K562 (cell line): ENCODE measurements at regions not wholly inside any gene's neighbourhood (a gene's known extent, or its start where the extent isn't known, plus 50 kb on each side); places are given as distances from the start of the nearest gene placed in this dataset.

Experiments used
- ATAC-seq: fragments of 200-7000 bp; cut with Tn5 transposase; 3 replicates; pipeline ENCODE4 v1.9.1; 2020; ENCODE audit warnings: moderate library complexity
- BruUV-seq: library from RNA; stranded (reverse); fragments of 400-500 nt; replicated peaks from 2 replicates; lab custom pipeline; 2021; lab: Mats Ljungman, UMichigan
- CTCF ChIA-PET: fragments of 300-600 bp; formaldehyde crosslinking; extraction: SDS; loops from one replicate; lab custom pipeline; 2021; ENCODE audit warnings: low intra/inter-chr PET ratio; lab: Yijun Ruan, JAX
- POLR2A ChIA-PET: fragments of 300-600, 350-650 bp; sonication (Branson Sonifier 250); formaldehyde crosslinking; extraction: SDS; loops from one replicate; lab custom pipeline; 2021; ENCODE audit warnings: antibody characterized with exemption, inconsistent platforms; lab: Yijun Ruan, JAX
- DNase-seq, 4 experiments: peaks; one replicate each; pipeline versions ENCODE4 v3.0.0 to v3.0.0-alpha.2; 2011 to 2018; ENCODE audit warnings: low spot score in 3 of 4, mixed read lengths in 3 of 4; ENCODE audit errors: extremely low read depth in 1 of 4
- FAIRE-seq: peaks from 2 replicates; lab custom pipeline; 2011; peaks lifted over from hg19 to GRCh38; lab: Jason Lieb, UNC
- H2AFZ ChIP-seq: 2 replicates; pipeline ENCODE4 v1.6.0; 2011; ENCODE audit warnings: low read depth, low read length, control low read depth, inconsistent platforms
- H3K27ac ChIP-seq: fragments of 200-600 bp; 3 replicates; pipeline ENCODE4 v1.8.0; 2011; ENCODE audit warnings: low read depth, mild to moderate bottlenecking, control low read depth, inconsistent platforms, low read length, moderate library complexity, mixed read lengths; ENCODE audit errors: extremely low read depth
- H3K27me3 ChIP-seq, 2 experiments: fragments of 300-600 bp in 1 of 2; 2 replicates in 1 of 2; 3 replicates in 1 of 2; pipeline versions ENCODE4 v1.6.0 to v1.8.0; 2011; ENCODE audit warnings: inconsistent platforms in 2 of 2, low read length in 2 of 2, mild to moderate bottlenecking in 1 of 2, mixed read lengths in 1 of 2, moderate library complexity in 1 of 2; ENCODE audit not compliant: control insufficient read depth in 2 of 2, insufficient read depth in 2 of 2
- H3K36me3 ChIP-seq: fragments of 300-600 bp; 3 replicates; pipeline ENCODE4 v1.8.0; 2011; ENCODE audit warnings: mild to moderate bottlenecking, low read length, inconsistent platforms; ENCODE audit not compliant: control insufficient read depth, insufficient read depth
- H3K4me1 ChIP-seq, 2 experiments: fragments of 200-600 bp in 1 of 2; replicated peaks in 1 of 2; 2 replicates in 1 of 2; 3 replicates in 1 of 2; pipeline versions ENCODE4 v1.5.1 to v1.8.0; 2011; ENCODE audit warnings: inconsistent platforms in 2 of 2, low read length in 2 of 2, mild to moderate bottlenecking in 1 of 2, mixed read lengths in 1 of 2, moderate library complexity in 1 of 2; ENCODE audit not compliant: control insufficient read depth in 2 of 2, insufficient read depth in 2 of 2
- H3K4me2 ChIP-seq: 2 replicates; pipeline ENCODE4 v1.6.1; 2011; ENCODE audit warnings: low read length, control low read depth, inconsistent platforms, mixed read lengths; ENCODE audit not compliant: insufficient read depth
- H3K4me3 ChIP-seq: fragments of 200-600 bp; sonication (generic), shearing (Covaris generic); 2 replicates; pipeline ENCODE4 v1.5.1; 2016; ENCODE audit warnings: control low read depth, inconsistent platforms
- H3K79me2 ChIP-seq: fragments of 200-600 bp; 3 replicates; pipeline ENCODE4 v1.8.0; 2011; ENCODE audit warnings: low read length, inconsistent platforms; ENCODE audit not compliant: control insufficient read depth, insufficient read depth
- H3K9ac ChIP-seq, 2 experiments: 2 replicates each; pipeline versions ENCODE4 v1.6.0 to v1.6.1; 2011; ENCODE audit warnings: low read depth in 2 of 2, low read length in 2 of 2, control low read depth in 1 of 2, inconsistent platforms in 1 of 2, mild to moderate bottlenecking in 1 of 2, mixed read lengths in 1 of 2; ENCODE audit not compliant: insufficient read depth in 1 of 2
- H3K9me1 ChIP-seq: one replicate; pipeline ENCODE4 v1.6.0; 2011; ENCODE audit warnings: inconsistent platforms, mild to moderate bottlenecking, low read length, moderate library complexity; ENCODE audit not compliant: control insufficient read depth, insufficient read depth
- H3K9me3 ChIP-seq: replicated peaks from 2 replicates; pipeline ENCODE4 v1.5.1; 2011; ENCODE audit warnings: low read depth, low read length, inconsistent platforms; ENCODE audit not compliant: control insufficient read depth, insufficient read depth
- H4K20me1 ChIP-seq: replicated peaks from 2 replicates; pipeline ENCODE4 v1.6.1; 2011; ENCODE audit warnings: low read length, inconsistent platforms, mixed read lengths; ENCODE audit not compliant: control insufficient read depth, insufficient read depth
- COPS2 ChIP-seq: fragments of 450-650 bp; conservative IDR thresholded peaks from 2 replicates; pipeline ENCODE4 v1.6.1; 2016; ENCODE audit warnings: mild to moderate bottlenecking, moderate library complexity
- EWSR1 ChIP-seq: fragments of 450-650 bp; IDR thresholded peaks from 2 replicates; pipeline ENCODE4 v1.6.1; 2018; ENCODE audit warnings: borderline replicate concordance, mild to moderate bottlenecking, low read depth, moderate library complexity; ENCODE audit not compliant: partially characterized antibody
- FOXM1 ChIP-seq, 2 experiments: fragments of 450-650 bp in 1 of 2; sonication (generic) in 1 of 2; formaldehyde crosslinking in 1 of 2; IDR thresholded peaks; 2 replicates each; pipeline versions ENCODE4 v1.6.1 to v1.9.0; 2017 to 2022; ENCODE audit warnings: low read depth in 2 of 2, mild to moderate bottlenecking in 2 of 2, missing genetic modification reagents in 1 of 2, moderate library complexity in 1 of 2
- MIER1 ChIP-seq: fragments of 450-650 bp; IDR thresholded peaks from 2 replicates; pipeline ENCODE4 v1.6.1; 2016; ENCODE audit warnings: antibody characterized with exemption, mild to moderate bottlenecking, low read depth
- NFIX ChIP-seq: fragments of 250-450 bp; sonication (Bioruptor Pico); IDR thresholded peaks from 2 replicates; pipeline ENCODE4 v1.4.0; 2020; ENCODE audit warnings: low read depth, mild to moderate bottlenecking, moderate library complexity
- PRPF4 ChIP-seq: fragments of 200-400 bp; formaldehyde crosslinking; IDR thresholded peaks from one replicate; pipeline ENCODE4 v1.6.1; 2017; ENCODE audit warnings: low read length, low read depth, mild to moderate bottlenecking; ENCODE audit not compliant: insufficient read depth, poor library complexity, severe bottlenecking
- RAD51 ChIP-seq: fragments of 450-650 bp; IDR thresholded peaks from 2 replicates; pipeline ENCODE4 v1.7.1; 2016; ENCODE audit warnings: low read depth, mild to moderate bottlenecking, borderline replicate concordance
- SNRNP70 ChIP-seq: fragments of 200-400 bp; formaldehyde crosslinking; optimal IDR thresholded peaks from 2 replicates; pipeline ENCODE3; 2017; ENCODE audit warnings: low read depth, low read length
- SP2 ChIP-seq: IDR thresholded peaks from 2 replicates; pipeline ENCODE4 v1.6.1; 2011; ENCODE audit warnings: mild to moderate bottlenecking, low read depth, low read length, moderate library complexity; ENCODE audit not compliant: poor library complexity, severe bottlenecking; ENCODE audit errors: extremely low read depth
- UBTF ChIP-seq, 2 experiments: IDR thresholded peaks; 2 replicates each; pipeline ENCODE4 v1.6.1; 2012; ENCODE audit warnings: improper control_type of control experiment in 2 of 2, low read depth in 2 of 2, low read length in 2 of 2, borderline replicate concordance in 1 of 2
- ZBTB8A ChIP-seq: fragments of 450-650 bp; IDR thresholded peaks from 2 replicates; pipeline ENCODE4 v1.6.1; 2018; ENCODE audit warnings: mild to moderate bottlenecking, moderate library complexity; ENCODE audit not compliant: partially characterized antibody
- ZNF280A ChIP-seq: fragments of 450-650 bp; IDR thresholded peaks from 2 replicates; pipeline ENCODE4 v1.6.1; 2018; ENCODE audit warnings: mild to moderate bottlenecking, low read depth; ENCODE audit not compliant: partially characterized antibody
- ZNF3 ChIP-seq: fragments of 250-450 bp; sonication (Bioruptor Pico); IDR thresholded peaks from 2 replicates; pipeline ENCODE4 v1.5.0; 2021; ENCODE audit warnings: mild to moderate bottlenecking, moderate library complexity
- WGBS: fragments of 100-300 bp; shearing (Covaris generic); methylation state at CpG from one replicate; pipeline ENCODE4 v1.1.6; 2016; ENCODE audit warnings: low coverage, mixed read lengths; ENCODE audit not compliant: insufficient coverage; ENCODE audit errors: missing lambda C conversion rate; 5-methylcytosine and 5-hydroxymethylcytosine counted together
- in situ Hi-C: fragments of 300-500 bp; cut with MboI; formaldehyde crosslinking; loops from 4 replicates; pipeline ENCODE4 v1.15.0; 2018; ENCODE audit warnings: inconsistent platforms, mixed read lengths
- intact Hi-C: fragments of 100-400 bp; cut with micrococcal nuclease; formaldehyde crosslinking; loops from 2 replicates; pipeline ENCODE4 v1.14.2; 2022

GRCh38 chr22:48071828-48072227, 1309.4 kb downstream of the TBC1D22A start (continued):
- no peak for TF ChIP-seq UBTF (IDR thresholded peaks at IDR 0.05; ENCODE audit: borderline replicate concordance in 1 of 2, low read depth in 2 of 2, low read length in 2 of 2)

GRCh38 chr22:48071305-48071704, 1308.9 kb downstream of the TBC1D22A start:
- no peaks in the 10 kb centered on the region for H3K4me1 ChIP-seq
- ChIA-PET CTCF (interaction anchor here (0.6 kb wide), 1 partner anchor 444 kb away, joined by 3 read pairs; no protein-coding TSS in a partner anchor), POLR2A (no interaction called here)
- intact Hi-C loops = no loop called here
- TF ChIP-seq NFIX (CRISPR knock-in tag) = no peak
- TF ChIP-seq ZBTB8A = no peak
- TF ChIP-seq ZNF280A = no peak
- TF ChIP-seq EWSR1 = no peak
- no peak for TF ChIP-seq SNRNP70
- TF ChIP-seq PRPF4 = no peak
- TF ChIP-seq MIER1 = no peak
- TF ChIP-seq SP2 = no peak
- TF ChIP-seq COPS2 = no peak
- TF ChIP-seq FOXM1 (IDR thresholded peaks at IDR 0.05; ENCODE audit: low read depth) = no peak
- no peak for TF ChIP-seq FOXM1 (CRISPR knock-in tag; IDR thresholded peaks at IDR 0.05; ENCODE audit: low read depth)
- no peak for TF ChIP-seq ZNF3 (CRISPR knock-in tag)
- no peak for TF ChIP-seq RAD51
- no peak for DNase-seq
- in situ Hi-C loops = no loop called here
- BruUV-seq = no TSS peak
- no peak overlapping the region for H3K27ac ChIP-seq
- 2% methylated on average over 6 of the region's 10 CpGs for WGBS
- H4K20me1 ChIP-seq = no peaks in the 10 kb centered on the region
- H3K9me1 ChIP-seq = no peaks in the 10 kb centered on the region
- H3K27me3 ChIP-seq = peaks cover 0 to 15% of the 10 kb centered on the region in 2 experiments; a peak in 1 of 5 replicates
- no peaks in the 10 kb centered on the region for H3K9me3 ChIP-seq
- no peaks in the 10 kb centered on the region for H3K36me3 ChIP-seq
- H3K4me3 ChIP-seq = no peak overlapping the region
- no peak for ATAC-seq
- H3K4me2 ChIP-seq = no peak overlapping the region
- no peaks in the 10 kb centered on the region for H3K79me2 ChIP-seq
- no peak for FAIRE-seq
- no peak overlapping the region for H3K9ac ChIP-seq
- no peak overlapping the region for H2AFZ ChIP-seq
